Activated B cell treated with CpG ODN at 0.5 μM for 24 hours (primary cell): ENCODE measurements at regions not wholly inside any gene's neighbourhood (a gene's known extent, or its start where the extent isn't known, plus 50 kb on each side); places are given as distances from the start of the nearest gene placed in this dataset.

Experiments used
- ATAC-seq: fragments of 200-7000 bp; cut with Tn5 transposase; one replicate; pipeline ENCODE4 v1.10.0; 2021; ENCODE audit warnings: low read depth, mild to moderate bottlenecking, moderate library complexity
- CTCF ChIA-PET: fragments of 350-600 bp; sonication (Branson Sonifier 250); formaldehyde crosslinking; loops from one replicate; lab custom pipeline; 2021; ENCODE audit warnings: antibody characterized with exemption; lab: Charles Lee
- POLR2A ChIA-PET: fragments of 350-600 bp; sonication (Branson Sonifier 250); formaldehyde crosslinking; loops from one replicate; lab custom pipeline; 2021; ENCODE audit warnings: antibody characterized with exemption; lab: Charles Lee
- DNase-seq: peaks from one replicate; pipeline ENCODE4 v3.0.0; 2022
- H3K27ac Mint-ChIP-seq: one replicate; pipeline ENCODE4 v1.8.0; 2020; ENCODE audit warnings: mixed read lengths
- H3K27me3 Mint-ChIP-seq: one replicate; pipeline ENCODE4 v1.8.0; 2021; ENCODE audit warnings: mixed read lengths
- H3K36me3 Mint-ChIP-seq: one replicate; pipeline ENCODE4 v1.8.0; 2021; ENCODE audit warnings: low read depth, mixed read lengths
- H3K4me1 Mint-ChIP-seq: one replicate; pipeline ENCODE4 v1.8.0; 2021; ENCODE audit warnings: mixed read lengths
- H3K4me3 Mint-ChIP-seq: one replicate; pipeline ENCODE4 v1.8.0; 2020; ENCODE audit warnings: mild to moderate bottlenecking, mixed read lengths
- H3K9me3 Mint-ChIP-seq: one replicate; pipeline ENCODE4 v1.8.0; 2020; ENCODE audit warnings: mixed read lengths
- intact Hi-C: fragments of 100-400 bp; cut with micrococcal nuclease; formaldehyde crosslinking; loops from one replicate; pipeline ENCODE4 v1.15.1; 2024
- TF ChIP-seq, protein P1 (sequence below): fragments of 200-600 bp; IDR thresholded peaks from one replicate; pipeline ENCODE4 v1.8.0; 2022; ENCODE audit warnings: antibody characterized with exemption, mild to moderate bottlenecking

DNA sequence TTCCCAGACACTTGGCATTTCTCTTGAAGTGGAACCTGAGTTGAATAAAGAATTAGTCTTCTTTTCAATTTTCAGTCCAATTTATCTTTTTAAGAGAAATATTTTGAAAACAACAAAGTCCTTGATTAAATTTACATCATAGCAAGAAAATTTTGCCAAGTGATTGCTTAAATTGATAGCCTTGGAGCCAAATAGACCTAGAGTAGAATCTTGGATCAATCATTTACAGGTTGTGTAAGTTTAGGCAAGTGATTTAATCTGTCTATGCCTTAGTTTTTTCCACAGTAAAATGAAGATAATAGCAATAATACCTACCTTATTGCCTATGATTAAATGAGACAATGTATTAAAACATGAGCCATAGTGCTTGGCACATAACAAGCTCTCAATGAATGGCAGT lies 113.9 kb downstream of the LHX9 start:
- TF ChIP-seq, protein P1, sequence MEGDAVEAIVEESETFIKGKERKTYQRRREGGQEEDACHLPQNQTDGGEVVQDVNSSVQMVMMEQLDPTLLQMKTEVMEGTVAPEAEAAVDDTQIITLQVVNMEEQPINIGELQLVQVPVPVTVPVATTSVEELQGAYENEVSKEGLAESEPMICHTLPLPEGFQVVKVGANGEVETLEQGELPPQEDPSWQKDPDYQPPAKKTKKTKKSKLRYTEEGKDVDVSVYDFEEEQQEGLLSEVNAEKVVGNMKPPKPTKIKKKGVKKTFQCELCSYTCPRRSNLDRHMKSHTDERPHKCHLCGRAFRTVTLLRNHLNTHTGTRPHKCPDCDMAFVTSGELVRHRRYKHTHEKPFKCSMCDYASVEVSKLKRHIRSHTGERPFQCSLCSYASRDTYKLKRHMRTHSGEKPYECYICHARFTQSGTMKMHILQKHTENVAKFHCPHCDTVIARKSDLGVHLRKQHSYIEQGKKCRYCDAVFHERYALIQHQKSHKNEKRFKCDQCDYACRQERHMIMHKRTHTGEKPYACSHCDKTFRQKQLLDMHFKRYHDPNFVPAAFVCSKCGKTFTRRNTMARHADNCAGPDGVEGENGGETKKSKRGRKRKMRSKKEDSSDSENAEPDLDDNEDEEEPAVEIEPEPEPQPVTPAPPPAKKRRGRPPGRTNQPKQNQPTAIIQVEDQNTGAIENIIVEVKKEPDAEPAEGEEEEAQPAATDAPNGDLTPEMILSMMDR = no peak
- Mint-ChIP-seq H3K36me3 (no peaks in the 10 kb centered on the region), H3K27me3 (peaks cover 2% of the 10 kb centered on the region), H3K4me1 (no peaks in the 10 kb centered on the region), H3K27ac (no peak overlapping the region), H3K9me3 (no peaks in the 10 kb centered on the region), H3K4me3 (no peak overlapping the region)
- DNase-seq = no peak
- ChIA-PET POLR2A (no interaction called here), CTCF (no interaction called here)
- intact Hi-C loops = no loop called here
- no peak for ATAC-seq

- no peak overlapping the region for H3K27ac Mint-ChIP-seq
- no peaks in the 10 kb centered on the region for H3K27me3 Mint-ChIP-seq
- H3K4me3 Mint-ChIP-seq = no peak overlapping the region
- DNase-seq = no peak
- H3K9me3 Mint-ChIP-seq = no peaks in the 10 kb centered on the region
- no peak for ATAC-seq
- ChIA-PET CTCF (no interaction called here), POLR2A (no interaction called here)
- no peaks in the 10 kb centered on the region for H3K4me1 Mint-ChIP-seq
- TF ChIP-seq, protein P1 = no peak
- H3K36me3 Mint-ChIP-seq = no peaks in the 10 kb centered on the region
- intact Hi-C loops = no loop called here
Observed at GRCh38 chr1:198032668-198033067, 115.5 kb downstream of the LHX9 start.

- ATAC-seq (no peak), DNase-seq (no peak)
- CTCF ChIA-PET = no interaction called here
- no peak overlapping the region for H3K4me3 Mint-ChIP-seq
- no peaks in the 10 kb centered on the region for H3K4me1 Mint-ChIP-seq
- H3K36me3 Mint-ChIP-seq = no peaks in the 10 kb centered on the region
- intact Hi-C loops = no loop called here
- POLR2A ChIA-PET = no interaction called here
- H3K9me3 Mint-ChIP-seq = no peaks in the 10 kb centered on the region
- TF ChIP-seq, protein P1 = no peak
- H3K27me3 Mint-ChIP-seq = no peaks in the 10 kb centered on the region
- no peak overlapping the region for H3K27ac Mint-ChIP-seq
Observed at GRCh38 chr1:198040880-198041279, 115.9 kb upstream of the NEK7 start.

DNA sequence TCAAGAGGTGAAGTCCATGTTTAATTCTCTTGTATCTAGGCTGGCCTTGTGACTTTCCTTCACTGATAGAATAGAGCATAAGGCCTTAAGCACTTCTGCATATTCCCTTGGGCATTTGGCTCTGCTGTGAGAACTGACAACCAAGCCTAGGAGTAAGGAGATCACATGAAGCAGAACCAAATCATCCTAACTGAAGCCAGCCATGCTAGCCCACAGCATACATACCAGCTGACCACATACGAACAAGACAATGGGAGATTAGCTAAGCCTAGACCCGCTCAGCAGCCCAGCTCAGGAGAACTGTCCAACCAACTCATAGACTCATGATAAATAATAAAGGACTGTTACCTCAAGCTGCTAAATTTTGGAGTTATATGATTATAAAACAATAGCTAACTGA lies 114.6 kb upstream of the NEK7 start:
- POLR2A ChIA-PET = no interaction called here
- Mint-ChIP-seq H3K4me3 (no peak overlapping the region), H3K4me1 (no peaks in the 10 kb centered on the region), H3K27me3 (no peaks in the 10 kb centered on the region), H3K9me3 (peaks cover 3% of the 10 kb centered on the region), H3K36me3 (no peaks in the 10 kb centered on the region), H3K27ac (no peak overlapping the region)
- DNase-seq (no peak), ATAC-seq (no peak)
- TF ChIP-seq, protein P1 = no peak
- intact Hi-C loops = no loop called here
- CTCF ChIA-PET = no interaction called here

DNA sequence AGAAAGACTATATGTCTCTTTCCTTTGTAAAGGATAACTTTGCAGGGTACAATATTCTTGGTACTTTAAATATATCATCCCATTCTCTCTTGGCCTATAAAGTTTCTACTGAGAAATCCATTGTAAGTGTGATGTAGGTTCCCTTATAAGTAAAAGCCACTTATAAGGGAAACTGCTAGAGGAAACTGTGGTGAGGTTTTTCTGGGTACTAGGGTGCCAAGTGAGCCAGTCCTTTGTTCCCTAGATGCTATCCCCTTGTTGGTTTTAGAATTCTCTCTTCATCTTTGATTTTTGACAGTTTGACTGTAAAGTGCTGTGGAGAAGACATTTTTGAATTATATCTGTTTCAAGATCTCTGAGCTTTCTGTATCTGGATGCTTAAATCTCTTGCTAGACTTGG lies 108.9 kb upstream of the NEK7 start:
- intact Hi-C loops = no loop called here
- CTCF ChIA-PET = no interaction called here
- no peak overlapping the region for H3K4me3 Mint-ChIP-seq
- ATAC-seq (no peak), DNase-seq (no peak)
- H3K9me3 Mint-ChIP-seq = peaks cover 15% of the 10 kb centered on the region
- TF ChIP-seq, protein P1 = no peak
- H3K27me3 Mint-ChIP-seq = peaks cover 8% of the 10 kb centered on the region
- peaks cover 1% of the 10 kb centered on the region for H3K4me1 Mint-ChIP-seq
- no peaks in the 10 kb centered on the region for H3K36me3 Mint-ChIP-seq
- no peak overlapping the region for H3K27ac Mint-ChIP-seq
- POLR2A ChIA-PET = no interaction called here
